ENCODE measurements at regions not wholly inside any gene's neighbourhood (a gene's known extent, or its start where the extent isn't known, plus 50 kb on each side); places are given as distances from the start of the nearest gene placed in this dataset.

- Histone ChIP-seq H3K27ac (ENCODE audit: low read depth in 1 of 2, low read length in 2 of 2) (no peak overlapping the region), H3K4me3 (replicated peaks in 1 of 3; ENCODE audit: low read depth in 2 of 3, low read length in 3 of 3) (no peak overlapping the region), H3K27me3 (ENCODE audit: control insufficient read depth in 2 of 2, insufficient read depth in 2 of 2, low read length in 2 of 2) (no peaks in the 10 kb centered on the region), H3K9me3 (replicated peaks in 1 of 2; ENCODE audit: control insufficient read depth in 1 of 2, insufficient read depth in 1 of 2, low read length in 2 of 2) (no peaks in the 10 kb centered on the region), H3K36me3 (replicated peaks in 1 of 2; ENCODE audit: control insufficient read depth in 1 of 2, insufficient read depth in 2 of 2, low read length in 2 of 2) (no peaks in the 10 kb centered on the region), H4K20me1 (ENCODE audit: insufficient read depth, low read length) (no peaks in the 10 kb centered on the region), H3K9ac (ENCODE audit: insufficient read depth, low read length, poor library complexity, severe bottlenecking) (no peak overlapping the region), H3K4me2 (replicated peaks; ENCODE audit: extremely low read depth, low read length, poor library complexity, severe bottlenecking) (no peak overlapping the region), H2AFZ (ENCODE audit: insufficient read depth, low read depth, low read length, poor library complexity, severe bottlenecking) (no peak overlapping the region), H3K4me1 (ENCODE audit: control insufficient read depth in 1 of 2, insufficient read depth in 2 of 2, low read length in 2 of 2) (peaks cover 6 to 7% of the 10 kb centered on the region in 2 donors), H3K79me2 (ENCODE audit: insufficient read depth, low read length) (no peaks in the 10 kb centered on the region)
- no peak overlapping the region for H3K4me3 Mint-ChIP-seq
- H3K9me3 Mint-ChIP-seq = peaks cover 0 to 2% (median 0%) of the 10 kb centered on the region in 7 donors
- H3K27ac Mint-ChIP-seq = no peak overlapping the region
- TF ChIP-seq, protein P1, sequence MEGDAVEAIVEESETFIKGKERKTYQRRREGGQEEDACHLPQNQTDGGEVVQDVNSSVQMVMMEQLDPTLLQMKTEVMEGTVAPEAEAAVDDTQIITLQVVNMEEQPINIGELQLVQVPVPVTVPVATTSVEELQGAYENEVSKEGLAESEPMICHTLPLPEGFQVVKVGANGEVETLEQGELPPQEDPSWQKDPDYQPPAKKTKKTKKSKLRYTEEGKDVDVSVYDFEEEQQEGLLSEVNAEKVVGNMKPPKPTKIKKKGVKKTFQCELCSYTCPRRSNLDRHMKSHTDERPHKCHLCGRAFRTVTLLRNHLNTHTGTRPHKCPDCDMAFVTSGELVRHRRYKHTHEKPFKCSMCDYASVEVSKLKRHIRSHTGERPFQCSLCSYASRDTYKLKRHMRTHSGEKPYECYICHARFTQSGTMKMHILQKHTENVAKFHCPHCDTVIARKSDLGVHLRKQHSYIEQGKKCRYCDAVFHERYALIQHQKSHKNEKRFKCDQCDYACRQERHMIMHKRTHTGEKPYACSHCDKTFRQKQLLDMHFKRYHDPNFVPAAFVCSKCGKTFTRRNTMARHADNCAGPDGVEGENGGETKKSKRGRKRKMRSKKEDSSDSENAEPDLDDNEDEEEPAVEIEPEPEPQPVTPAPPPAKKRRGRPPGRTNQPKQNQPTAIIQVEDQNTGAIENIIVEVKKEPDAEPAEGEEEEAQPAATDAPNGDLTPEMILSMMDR (IDR thresholded peaks at IDR 0.05) = no peak
- H3K36me3 Mint-ChIP-seq = no peaks in the 10 kb centered on the region
- 75% methylated on average over 2 of the region's 5 CpGs for WGBS (ENCODE audit: insufficient coverage)
- H3K4me1 Mint-ChIP-seq = peaks cover 5% of the 10 kb centered on the region
- intact Hi-C loops (cut with micrococcal nuclease) = loop anchor here in 1 of 2 donors (10.0 kb wide), 1 partner anchor 104 kb away; no protein-coding TSS in a partner anchor
- no peak for DNase-seq
- peaks cover 2 to 6% (median 2%) of the 10 kb centered on the region in 3 donors for H3K27me3 Mint-ChIP-seq (ENCODE audit: low read depth in 3 of 3)
Measured at GRCh38 chr5:168110384-168110783, 181.1 kb upstream of the WWC1 start.

GRCh38 chr5:168110870-168111832, 180.3 kb upstream of the WWC1 start:
- Histone ChIP-seq H3K36me3 (replicated peaks in 1 of 2; ENCODE audit: control insufficient read depth in 1 of 2, insufficient read depth in 2 of 2, low read length in 2 of 2) (no peaks in the 10 kb centered on the region), H2AFZ (ENCODE audit: insufficient read depth, low read depth, low read length, poor library complexity, severe bottlenecking) (no peak overlapping the region), H3K4me3 (replicated peaks in 1 of 3; ENCODE audit: low read depth in 2 of 3, low read length in 3 of 3) (no peak overlapping the region), H3K4me1 (ENCODE audit: control insufficient read depth in 1 of 2, insufficient read depth in 2 of 2, low read length in 2 of 2) (peaks cover 6 to 7% of the 10 kb centered on the region in 2 donors), H3K27me3 (ENCODE audit: control insufficient read depth in 2 of 2, insufficient read depth in 2 of 2, low read length in 2 of 2) (no peaks in the 10 kb centered on the region), H3K79me2 (ENCODE audit: insufficient read depth, low read length) (no peaks in the 10 kb centered on the region), H3K27ac (ENCODE audit: low read depth in 1 of 2, low read length in 2 of 2) (no peak overlapping the region), H4K20me1 (ENCODE audit: insufficient read depth, low read length) (no peaks in the 10 kb centered on the region), H3K9me3 (replicated peaks in 1 of 2; ENCODE audit: control insufficient read depth in 1 of 2, insufficient read depth in 1 of 2, low read length in 2 of 2) (no peaks in the 10 kb centered on the region), H3K4me2 (replicated peaks; ENCODE audit: extremely low read depth, low read length, poor library complexity, severe bottlenecking) (peak overlapping the region; percentile 30), H3K9ac (ENCODE audit: insufficient read depth, low read length, poor library complexity, severe bottlenecking) (no peak overlapping the region)
- peak overlapping the region in 1 of 2 donors; percentile 44 for H3K4me3 Mint-ChIP-seq
- H3K36me3 Mint-ChIP-seq = no peaks in the 10 kb centered on the region
- DNase-seq = peak in 1 of 3 donors; percentile 8
- peaks cover 0 to 2% (median 0%) of the 10 kb centered on the region in 7 donors for H3K9me3 Mint-ChIP-seq
- H3K27ac Mint-ChIP-seq = peak overlapping the region in 1 of 7 donors; percentile 30
- intact Hi-C loops (cut with micrococcal nuclease) = loop anchor here in 1 of 2 donors (10.0 kb wide), 1 partner anchor 104 kb away; no protein-coding TSS in a partner anchor
- WGBS (ENCODE audit: insufficient coverage) = 41% methylated on average over 9 of the region's 14 CpGs
- peaks cover 2 to 6% (median 3%) of the 10 kb centered on the region in 3 donors for H3K27me3 Mint-ChIP-seq (ENCODE audit: low read depth in 3 of 3)
- peaks cover 5% of the 10 kb centered on the region for H3K4me1 Mint-ChIP-seq
- TF ChIP-seq, protein P1 (IDR thresholded peaks at IDR 0.05) = no peak

All from CD14-positive monocyte (primary cell).